ENCODE measurements at regions not wholly inside any gene's neighbourhood (a gene's known extent, or its start where the extent isn't known, plus 50 kb on each side); places are given as distances from the start of the nearest gene placed in this dataset.

GRCh38 chr3:147737376-147737775 lies 328.2 kb downstream of the ZIC1 start:
- ChIA-PET POLR2A (no interaction called here), RAD21 (ENCODE audit: unreplicated experiment) (no interaction called here), CTCF (interaction anchor here (1.4 kb wide), 1 partner anchor 11 kb away, joined by 5 read pairs; no protein-coding TSS in a partner anchor), SMC1A (ENCODE audit: uncharacterized antibody, unreplicated experiment) (interaction anchor here (0.6 to 3.3 kb wide), 2 partner anchors 12 to 154 kb away, joined by 3 to 15 read pairs; no protein-coding TSS in a partner anchor)
- ATAC-seq (no peak), DNase-seq (ENCODE audit: low read depth, low spot score) (no peak), FAIRE-seq (no peak)
- intact Hi-C loops (cut with micrococcal nuclease; ENCODE audit: unreplicated experiment) (no loop called here), in situ Hi-C loops (cut with MboI) (no loop called here)
- TF ChIP-seq FOXM1 (IDR thresholded peaks at IDR 0.05; ENCODE audit: low read depth, low read length) (no peak), BRCA1 (IDR thresholded peaks at IDR 0.05; ENCODE audit: low read depth, low read length) (no peak), RB1 (IDR thresholded peaks at IDR 0.05; ENCODE audit: borderline replicate concordance) (no peak), IRF3 (IDR thresholded peaks at IDR 0.05) (no peak), IRF5 (IDR thresholded peaks at IDR 0.05; ENCODE audit: borderline replicate concordance) (no peak), PBX3 (IDR thresholded peaks at IDR 0.05; ENCODE audit: insufficient replicate concordance, low read depth, low read length) (no peak), BACH1 (IDR thresholded peaks at IDR 0.05; ENCODE audit: borderline replicate concordance) (no peak), JUNB (IDR thresholded peaks at IDR 0.05) (no peak)
- Histone ChIP-seq H3K4me2 (ENCODE audit: control insufficient read depth, insufficient read depth) (no peak overlapping the region), H3K27me3 (replicated peaks in 1 of 2; ENCODE audit: control insufficient read depth in 2 of 2, insufficient read depth in 2 of 2, low read length in 1 of 2) (no peaks in the 10 kb centered on the region), H3K9ac (ENCODE audit: control insufficient read depth, insufficient read depth, low read length) (no peak overlapping the region), H3K36me3 (ENCODE audit: control insufficient read depth in 2 of 2, insufficient read depth in 2 of 2, low read length in 1 of 2) (no peaks in the 10 kb centered on the region), H3K9me3 (replicated peaks; ENCODE audit: control insufficient read depth, insufficient read depth, low read length) (no peaks in the 10 kb centered on the region), H3K4me3 (no peak overlapping the region), H3K79me2 (ENCODE audit: control insufficient read depth, insufficient read depth, low read length) (no peaks in the 10 kb centered on the region), H4K20me1 (ENCODE audit: control insufficient read depth, insufficient read depth) (no peaks in the 10 kb centered on the region), H3K4me1 (ENCODE audit: control insufficient read depth, insufficient read depth, low read length) (no peaks in the 10 kb centered on the region), H2AFZ (ENCODE audit: control insufficient read depth, low read depth, low read length) (no peak overlapping the region), H3K27ac (ENCODE audit: control insufficient read depth, insufficient read depth) (no peak overlapping the region)
- WGBS (ENCODE audit: insufficient coverage, insufficient replicate concordance, low lambda C conversion rate, missing lambda C conversion rate) = 0% methylated on average over 1 of the region's 1 CpG
- no TSS peak for BruUV-seq (replicated peaks)
